Parathyroid adenoma (tissue), 2 donors: ENCODE measurements at regions not wholly inside any gene's neighbourhood (a gene's known extent, or its start where the extent isn't known, plus 50 kb on each side); places are given as distances from the start of the nearest gene placed in this dataset.

ENCODE experiments used
- H2AFZ ChIP-seq: fragments of 300-600 bp; sonication (generic); one replicate; pipeline ENCODE4 v1.7.0; 2017; ENCODE audit warnings: antibody characterized with exemption, mild to moderate bottlenecking
- H3K27ac ChIP-seq: fragments of 300-600 bp; sonication (generic); one replicate; pipeline ENCODE4 v1.7.0; 2017
- H3K27me3 ChIP-seq: fragments of 300-600 bp; sonication (generic); one replicate; pipeline ENCODE4 v1.7.0; 2017; ENCODE audit warnings: low read length; ENCODE audit not compliant: control insufficient read depth, insufficient read depth
- H3K36me3 ChIP-seq: fragments of 300-600 bp; sonication (generic); one replicate; pipeline ENCODE4 v1.7.0; 2017; ENCODE audit warnings: low read length; ENCODE audit not compliant: control insufficient read depth, insufficient read depth
- H3K4me1 ChIP-seq: fragments of 300-600 bp; sonication (generic); one replicate; pipeline ENCODE4 v1.7.0; 2017; ENCODE audit warnings: control low read depth
- H3K4me2 ChIP-seq: fragments of 300-600 bp; sonication (generic); one replicate; pipeline ENCODE4 v1.7.0; 2017; ENCODE audit warnings: low read length
- H3K4me3 ChIP-seq: fragments of 300-600 bp; sonication (generic); one replicate; pipeline ENCODE4 v1.7.0; 2017; ENCODE audit warnings: low read depth, low read length
- H3K79me2 ChIP-seq: fragments of 300-600 bp; sonication (generic); one replicate; pipeline ENCODE4 v1.7.0; 2017; ENCODE audit warnings: control low read depth
- H3K9ac ChIP-seq: fragments of 300-600 bp; sonication (generic); one replicate; pipeline ENCODE4 v1.7.0; 2017; ENCODE audit warnings: mild to moderate bottlenecking
- H3K9me3 ChIP-seq: fragments of 300-600 bp; sonication (generic); one replicate; pipeline ENCODE4 v1.7.0; 2017; ENCODE audit warnings: low read length; ENCODE audit not compliant: control insufficient read depth
- TF ChIP-seq, protein P1 (sequence below): fragments of 300-600 bp; sonication (generic); IDR thresholded peaks from one replicate; pipeline ENCODE4 v1.7.0; 2017; ENCODE audit warnings: antibody characterized with exemption, mild to moderate bottlenecking
- donor health status: primary hyperparathyroidism.

- no peak overlapping the region for H3K27ac ChIP-seq
Measured at GRCh38 chr11:104725796-104726408, 172.4 kb downstream of the CASP12 start.

GRCh38 chr11:104713401-104713800, 184.9 kb downstream of the CASP12 start:
- H3K4me3 ChIP-seq, result no peak overlapping the region
- H3K27ac ChIP-seq, result no peak overlapping the region
- H3K4me2 ChIP-seq, result no peak overlapping the region
- H3K9me3 ChIP-seq, result no peaks in the 10 kb centered on the region
- no peaks in the 10 kb centered on the region for H3K4me1 ChIP-seq
- TF ChIP-seq, protein P1, sequence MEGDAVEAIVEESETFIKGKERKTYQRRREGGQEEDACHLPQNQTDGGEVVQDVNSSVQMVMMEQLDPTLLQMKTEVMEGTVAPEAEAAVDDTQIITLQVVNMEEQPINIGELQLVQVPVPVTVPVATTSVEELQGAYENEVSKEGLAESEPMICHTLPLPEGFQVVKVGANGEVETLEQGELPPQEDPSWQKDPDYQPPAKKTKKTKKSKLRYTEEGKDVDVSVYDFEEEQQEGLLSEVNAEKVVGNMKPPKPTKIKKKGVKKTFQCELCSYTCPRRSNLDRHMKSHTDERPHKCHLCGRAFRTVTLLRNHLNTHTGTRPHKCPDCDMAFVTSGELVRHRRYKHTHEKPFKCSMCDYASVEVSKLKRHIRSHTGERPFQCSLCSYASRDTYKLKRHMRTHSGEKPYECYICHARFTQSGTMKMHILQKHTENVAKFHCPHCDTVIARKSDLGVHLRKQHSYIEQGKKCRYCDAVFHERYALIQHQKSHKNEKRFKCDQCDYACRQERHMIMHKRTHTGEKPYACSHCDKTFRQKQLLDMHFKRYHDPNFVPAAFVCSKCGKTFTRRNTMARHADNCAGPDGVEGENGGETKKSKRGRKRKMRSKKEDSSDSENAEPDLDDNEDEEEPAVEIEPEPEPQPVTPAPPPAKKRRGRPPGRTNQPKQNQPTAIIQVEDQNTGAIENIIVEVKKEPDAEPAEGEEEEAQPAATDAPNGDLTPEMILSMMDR, result no peak
- H3K79me2 ChIP-seq, result no peaks in the 10 kb centered on the region
- H3K36me3 ChIP-seq, result no peaks in the 10 kb centered on the region
- no peaks in the 10 kb centered on the region for H3K27me3 ChIP-seq
- no peak overlapping the region for H3K9ac ChIP-seq
- H2AFZ ChIP-seq, result no peak overlapping the region

More at GRCh38 chr11:104725796-104726408, 172.4 kb downstream of the CASP12 start:
- Histone ChIP-seq H2AFZ (no peak overlapping the region), H3K79me2 (no peaks in the 10 kb centered on the region), H3K36me3 (no peaks in the 10 kb centered on the region), H3K4me3 (peak overlapping the region; percentile 11), H3K4me2 (no peak overlapping the region), H3K4me1 (no peaks in the 10 kb centered on the region), H3K27me3 (no peaks in the 10 kb centered on the region), H3K9ac (no peak overlapping the region), H3K9me3 (no peaks in the 10 kb centered on the region)
- TF ChIP-seq, protein P1, result no peak

DNA sequence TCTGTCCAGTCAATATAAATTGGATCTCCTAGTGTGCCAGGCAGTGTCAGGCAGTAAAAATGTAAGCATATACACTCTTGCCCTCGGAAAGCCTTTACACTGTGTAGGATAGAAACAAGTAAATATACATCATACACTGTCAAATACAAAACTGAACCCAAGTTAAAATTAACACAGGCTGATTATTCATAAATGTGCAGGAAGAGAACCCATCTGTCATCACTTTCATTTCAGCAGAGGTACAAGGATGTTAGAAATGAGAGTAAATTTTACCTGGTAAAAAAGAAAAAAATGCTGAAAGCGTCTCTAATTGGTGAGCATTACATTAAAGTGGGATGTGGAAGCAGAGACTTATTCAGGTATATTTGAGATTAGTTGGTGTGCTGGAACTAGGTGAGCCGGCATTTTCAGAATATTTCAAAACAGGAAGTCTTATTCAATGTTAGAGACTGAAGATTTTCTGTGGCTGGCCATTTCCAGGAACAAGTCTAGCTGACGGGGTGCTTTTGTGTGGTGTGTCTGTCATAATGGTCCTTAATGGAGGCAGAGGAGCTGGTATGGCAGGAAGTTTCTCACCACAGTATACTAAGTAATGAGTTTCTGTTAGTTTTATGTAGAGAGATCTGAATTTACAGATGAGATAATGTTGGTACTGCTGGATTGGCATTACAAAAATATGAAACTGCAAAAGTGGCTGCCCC, 192.6 kb downstream of the CASP12 start:
- no peak overlapping the region for H3K4me3 ChIP-seq
- peak overlapping the region; percentile 22 for H3K4me2 ChIP-seq
- no peaks in the 10 kb centered on the region for H3K9me3 ChIP-seq
- H3K27ac ChIP-seq, result no peak overlapping the region
- no peak overlapping the region for H3K9ac ChIP-seq
- H3K4me1 ChIP-seq, result no peaks in the 10 kb centered on the region
- no peaks in the 10 kb centered on the region for H3K79me2 ChIP-seq
- TF ChIP-seq, protein P1, result no peak
- H2AFZ ChIP-seq, result no peak overlapping the region
- no peaks in the 10 kb centered on the region for H3K27me3 ChIP-seq
- no peaks in the 10 kb centered on the region for H3K36me3 ChIP-seq

DNA sequence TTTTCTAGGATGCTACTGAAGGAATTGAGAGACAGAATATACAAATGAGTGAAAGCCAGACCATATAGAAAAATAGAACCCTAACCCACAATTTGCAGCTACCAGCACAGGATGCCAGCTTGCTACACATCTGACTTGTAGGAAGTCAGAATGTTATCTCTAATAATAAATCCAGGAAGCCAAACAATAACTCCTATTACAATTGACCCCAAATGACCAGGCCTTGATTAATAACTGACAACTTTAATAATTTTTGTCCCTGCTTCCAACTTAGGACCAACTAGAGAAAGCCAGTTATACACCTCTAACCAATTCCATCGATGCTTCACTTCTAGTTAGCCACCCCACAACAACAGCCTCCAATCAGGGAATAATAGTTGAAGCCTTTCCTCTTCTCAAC, 193.4 kb downstream of the CASP12 start:
- TF ChIP-seq, protein P1, result no peak
- H2AFZ ChIP-seq, result no peak overlapping the region
- no peak overlapping the region for H3K4me3 ChIP-seq
- no peak overlapping the region for H3K9ac ChIP-seq
- no peaks in the 10 kb centered on the region for H3K79me2 ChIP-seq
- no peaks in the 10 kb centered on the region for H3K4me1 ChIP-seq
- no peaks in the 10 kb centered on the region for H3K9me3 ChIP-seq
- no peaks in the 10 kb centered on the region for H3K27me3 ChIP-seq
- no peak overlapping the region for H3K4me2 ChIP-seq
- no peak overlapping the region for H3K27ac ChIP-seq
- H3K36me3 ChIP-seq, result no peaks in the 10 kb centered on the region
